ENCODE measurements at regions not wholly inside any gene's neighbourhood (a gene's known extent, or its start where the extent isn't known, plus 50 kb on each side); places are given as distances from the start of the nearest gene placed in this dataset.

DNA sequence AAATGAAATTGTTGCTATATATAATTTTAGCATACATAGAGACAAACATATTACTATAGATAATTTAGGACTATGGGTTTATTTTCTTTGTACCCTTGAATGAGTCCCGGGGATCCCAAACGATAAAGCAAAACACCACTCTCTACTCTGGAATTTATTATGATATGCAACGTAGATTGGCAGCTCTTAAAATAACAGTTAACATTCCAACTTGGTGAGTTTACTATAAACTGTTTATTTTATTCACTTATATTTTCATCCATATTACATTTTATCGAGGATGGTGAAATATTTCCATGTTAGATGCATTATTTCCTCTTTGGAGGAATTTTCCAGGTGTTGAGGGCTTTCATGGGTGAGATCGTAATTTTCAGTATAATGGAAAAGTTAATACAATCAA, 138.7 kb upstream of the DGKB start:
- TF ChIP-seq POLR2AphosphoS5 (IDR thresholded peaks at IDR 0.05) = no peak
- TF ChIP-seq, protein P1, sequence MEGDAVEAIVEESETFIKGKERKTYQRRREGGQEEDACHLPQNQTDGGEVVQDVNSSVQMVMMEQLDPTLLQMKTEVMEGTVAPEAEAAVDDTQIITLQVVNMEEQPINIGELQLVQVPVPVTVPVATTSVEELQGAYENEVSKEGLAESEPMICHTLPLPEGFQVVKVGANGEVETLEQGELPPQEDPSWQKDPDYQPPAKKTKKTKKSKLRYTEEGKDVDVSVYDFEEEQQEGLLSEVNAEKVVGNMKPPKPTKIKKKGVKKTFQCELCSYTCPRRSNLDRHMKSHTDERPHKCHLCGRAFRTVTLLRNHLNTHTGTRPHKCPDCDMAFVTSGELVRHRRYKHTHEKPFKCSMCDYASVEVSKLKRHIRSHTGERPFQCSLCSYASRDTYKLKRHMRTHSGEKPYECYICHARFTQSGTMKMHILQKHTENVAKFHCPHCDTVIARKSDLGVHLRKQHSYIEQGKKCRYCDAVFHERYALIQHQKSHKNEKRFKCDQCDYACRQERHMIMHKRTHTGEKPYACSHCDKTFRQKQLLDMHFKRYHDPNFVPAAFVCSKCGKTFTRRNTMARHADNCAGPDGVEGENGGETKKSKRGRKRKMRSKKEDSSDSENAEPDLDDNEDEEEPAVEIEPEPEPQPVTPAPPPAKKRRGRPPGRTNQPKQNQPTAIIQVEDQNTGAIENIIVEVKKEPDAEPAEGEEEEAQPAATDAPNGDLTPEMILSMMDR (IDR thresholded peaks at IDR 0.05) = no peak
